H1 (cell line): ENCODE measurements at regions not wholly inside any gene's neighbourhood (a gene's known extent, or its start where the extent isn't known, plus 50 kb on each side); places are given as distances from the start of the nearest gene placed in this dataset.

ENCODE experiments used
- CTCF ChIA-PET: fragments of 300-600 bp; sonication (Branson Sonifier 250); formaldehyde crosslinking; loops from one replicate; lab custom pipeline; 2021; ENCODE audit not compliant: partially characterized antibody; lab: Charles Lee
- POLR2A ChIA-PET: fragments of 300-600 bp; sonication (Branson Sonifier 250); formaldehyde crosslinking; loops from one replicate; lab custom pipeline; 2021; ENCODE audit warnings: inconsistent platforms; ENCODE audit not compliant: partially characterized antibody; lab: Charles Lee
- DNase-seq, 2 experiments: peaks; one replicate each; pipeline versions ENCODE4 v3.0.0 to v3.0.0-alpha.2; 2010 to 2022; ENCODE audit warnings: low spot score in 2 of 2, low read depth in 1 of 2, mixed read lengths in 1 of 2
- FAIRE-seq: peaks from 2 replicates; lab custom pipeline; 2011; peaks lifted over from hg19 to GRCh38; lab: Jason Lieb, UNC
- H2AFZ ChIP-seq: 2 replicates; pipeline ENCODE4 v1.8.1; 2012; ENCODE audit warnings: low read length, inconsistent platforms
- H2AK5ac ChIP-seq: 2 replicates; pipeline ENCODE4 v1.6.1; 2013; ENCODE audit warnings: low read depth, low read length
- H2BK120ac ChIP-seq: replicated peaks from 2 replicates; pipeline ENCODE3; 2013; ENCODE audit warnings: low read depth, low read length, inconsistent platforms
- H2BK12ac ChIP-seq: 2 replicates; pipeline ENCODE4 v1.6.1; 2013; ENCODE audit warnings: low read depth, low read length
- H2BK15ac ChIP-seq: 2 replicates; pipeline ENCODE4 v1.6.1; 2013; ENCODE audit warnings: low read length
- H2BK20ac ChIP-seq: 2 replicates; pipeline ENCODE4 v1.6.1; 2013; ENCODE audit warnings: low read length
- H2BK5ac ChIP-seq: 2 replicates; pipeline ENCODE4 v1.6.1; 2013; ENCODE audit warnings: low read depth, low read length
- H3K14ac ChIP-seq: 2 replicates; pipeline ENCODE4 v1.6.1; 2013; ENCODE audit warnings: inconsistent platforms; ENCODE audit not compliant: insufficient read length
- H3K18ac ChIP-seq: 2 replicates; pipeline ENCODE4 v1.6.1; 2013; ENCODE audit warnings: low read length; ENCODE audit errors: extremely low read depth
- H3K23ac ChIP-seq: 2 replicates; pipeline ENCODE4 v1.6.1; 2013; ENCODE audit warnings: inconsistent platforms; ENCODE audit not compliant: insufficient read length
- H3K23me2 ChIP-seq: 2 replicates; pipeline ENCODE4 v1.6.1; 2013; ENCODE audit warnings: low read depth, low read length
- H3K27ac ChIP-seq: 2 replicates; pipeline ENCODE4 v1.6.1; 2011; ENCODE audit warnings: low read depth, low read length, inconsistent platforms
- H3K27me3 ChIP-seq, 4 experiments: replicated peaks in 1 of 4; 1 replicate in 1 of 4; 2 replicates in 3 of 4; pipeline versions ENCODE4 v1.6.1 to v1.8.1; 2011 to 2013; ENCODE audit warnings: low read length in 3 of 4, mild to moderate bottlenecking in 3 of 4, inconsistent platforms in 2 of 4, mixed read lengths in 2 of 4, moderate library complexity in 1 of 4; ENCODE audit not compliant: control insufficient read depth in 3 of 4, insufficient read depth in 3 of 4; ENCODE audit errors: extremely low read depth in 1 of 4
- H3K36me3 ChIP-seq, 4 experiments: 2 replicates each; pipeline versions ENCODE4 v1.6.1 to v1.8.1; 2011 to 2013; ENCODE audit warnings: mild to moderate bottlenecking in 4 of 4, low read length in 3 of 4, moderate library complexity in 2 of 4, control low read depth in 1 of 4, inconsistent platforms in 1 of 4; ENCODE audit not compliant: insufficient read depth in 4 of 4, control insufficient read depth in 2 of 4
- H3K4ac ChIP-seq: replicated peaks from 2 replicates; pipeline ENCODE3; 2013; ENCODE audit warnings: low read length, low read depth, mixed read lengths, inconsistent platforms; ENCODE audit not compliant: insufficient read length
- H3K4me1 ChIP-seq, 4 experiments: replicated peaks in 1 of 4; 1 replicate in 1 of 4; 2 replicates in 3 of 4; pipeline versions ENCODE4 v1.6.1 to v1.8.1; 2011 to 2013; ENCODE audit warnings: low read length in 3 of 4, inconsistent platforms in 2 of 4, mixed read lengths in 1 of 4; ENCODE audit not compliant: insufficient read depth in 4 of 4, control insufficient read depth in 3 of 4
- H3K4me2 ChIP-seq, 2 experiments: 2 replicates each; pipeline versions ENCODE4 v1.6.1 to v1.8.1; 2011 to 2013; ENCODE audit warnings: low read depth in 2 of 2, low read length in 2 of 2, control low read depth in 1 of 2, inconsistent platforms in 1 of 2, mild to moderate bottlenecking in 1 of 2; ENCODE audit not compliant: insufficient read depth in 1 of 2
- H3K4me3 ChIP-seq, 4 experiments: fragments of 200-600, 300-600 bp in 1 of 4; sonication (generic), shearing (Covaris generic), sonication (Bioruptor Twin) in 1 of 4; 2 replicates each; pipeline versions ENCODE4 v1.5.1 to v1.8.1; 2011 to 2016; ENCODE audit warnings: low read length in 4 of 4, low read depth in 3 of 4, control low read depth in 2 of 4, inconsistent platforms in 2 of 4, mild to moderate bottlenecking in 2 of 4, mixed read lengths in 1 of 4, moderate library complexity in 1 of 4; ENCODE audit not compliant: insufficient read depth in 2 of 4; ENCODE audit errors: extremely low read depth in 1 of 4
- H3K56ac ChIP-seq: replicated peaks from 2 replicates; pipeline ENCODE3; 2013; ENCODE audit warnings: low read depth, mild to moderate bottlenecking, mixed read lengths, low read length, inconsistent platforms; ENCODE audit not compliant: insufficient read length
- H3K79me1 ChIP-seq: 2 replicates; pipeline ENCODE4 v1.6.1; 2013; ENCODE audit warnings: low read depth, low read length, control low read depth
- H3K79me2 ChIP-seq, 2 experiments: 2 replicates each; pipeline versions ENCODE4 v1.6.1 to v1.8.1; 2012 to 2013; ENCODE audit warnings: low read length in 2 of 2, mild to moderate bottlenecking in 2 of 2, inconsistent platforms in 1 of 2; ENCODE audit not compliant: insufficient read depth in 2 of 2, control insufficient read depth in 1 of 2
- H3K9ac ChIP-seq, 4 experiments: replicated peaks in 1 of 4; 1 replicate in 1 of 4; 2 replicates in 3 of 4; pipeline versions ENCODE4 v1.6.1 to v1.8.1; 2011 to 2013; ENCODE audit warnings: low read depth in 3 of 4, low read length in 3 of 4, control low read depth in 2 of 4, mild to moderate bottlenecking in 2 of 4, moderate library complexity in 2 of 4, inconsistent platforms in 1 of 4; ENCODE audit errors: extremely low read depth in 1 of 4
- H3K9me3 ChIP-seq, 2 experiments: 2 replicates each; pipeline versions ENCODE4 v1.6.1 to v1.8.1; 2012 to 2013; ENCODE audit warnings: mild to moderate bottlenecking in 2 of 2, moderate library complexity in 2 of 2, control low read depth in 1 of 2, inconsistent platforms in 1 of 2, low read depth in 1 of 2, low read length in 1 of 2, mixed read lengths in 1 of 2; ENCODE audit not compliant: insufficient read depth in 2 of 2
- H4K20me1 ChIP-seq, 2 experiments: replicated peaks in 1 of 2; 2 replicates each; pipeline versions ENCODE3 to v1.8.1; 2011 to 2013; ENCODE audit warnings: inconsistent platforms in 2 of 2, low read length in 2 of 2, mild to moderate bottlenecking in 1 of 2; ENCODE audit not compliant: insufficient read depth in 2 of 2, control insufficient read depth in 1 of 2
- H4K5ac ChIP-seq: 2 replicates; pipeline ENCODE4 v1.6.1; 2013; ENCODE audit warnings: low read length, low read depth, mixed read lengths, inconsistent platforms; ENCODE audit not compliant: insufficient read length
- H4K8ac ChIP-seq: 2 replicates; pipeline ENCODE4 v1.8.0; 2013; ENCODE audit warnings: mild to moderate bottlenecking, moderate library complexity, low read length, inconsistent platforms; ENCODE audit not compliant: insufficient read depth; ENCODE audit errors: extremely low read depth
- H4K91ac ChIP-seq: replicated peaks from 2 replicates; pipeline ENCODE3; 2013; ENCODE audit warnings: low read length, mixed read lengths, inconsistent platforms; ENCODE audit not compliant: insufficient read length
- BRCA1 ChIP-seq: IDR thresholded peaks from 2 replicates; pipeline ENCODE4 v1.6.1; 2012; ENCODE audit warnings: low read depth, low read length, improper control_type of control experiment
- CREB1 ChIP-seq: IDR thresholded peaks from 2 replicates; pipeline ENCODE4 v1.6.1; 2012; ENCODE audit warnings: inconsistent platforms
- CTBP2 ChIP-seq: IDR thresholded peaks from 2 replicates; pipeline ENCODE4 v1.7.0; 2011; ENCODE audit warnings: borderline replicate concordance, mild to moderate bottlenecking, moderate library complexity, mixed read lengths, low read length; ENCODE audit not compliant: insufficient read depth, insufficient read length
- HDAC6 ChIP-seq: IDR thresholded peaks from one replicate; pipeline ENCODE4 v1.7.1; 2012; ENCODE audit warnings: low read depth, mild to moderate bottlenecking, inconsistent platforms, low read length, moderate library complexity
- KDM1A ChIP-seq: fragments of 200-600, 300-600 bp; sonication (generic); IDR thresholded peaks from 2 replicates; pipeline ENCODE4 v1.7.1; 2016; ENCODE audit warnings: mild to moderate bottlenecking, low read length, borderline replicate concordance
- POLR2A ChIP-seq, 2 experiments: IDR thresholded peaks; 1 replicate in 1 of 2; 2 replicates in 1 of 2; pipeline ENCODE4 v1.6.1; 2011; ENCODE audit warnings: low read depth in 2 of 2, low read length in 2 of 2, mild to moderate bottlenecking in 2 of 2; ENCODE audit errors: control extremely low read depth in 1 of 2
- POU5F1 ChIP-seq: IDR thresholded peaks from 2 replicates; pipeline ENCODE4 v1.6.1; 2011; ENCODE audit warnings: low read depth, mild to moderate bottlenecking, low read length, moderate library complexity
- RXRA ChIP-seq: IDR thresholded peaks from 2 replicates; pipeline ENCODE4 v1.6.1; 2011; ENCODE audit warnings: low read depth, mild to moderate bottlenecking, low read length, moderate library complexity; ENCODE audit not compliant: insufficient read depth
- TAF1 ChIP-seq: IDR thresholded peaks from 2 replicates; pipeline ENCODE4 v1.6.1; 2011; ENCODE audit warnings: mild to moderate bottlenecking, low read depth, low read length
- WGBS, 2 experiments: shearing (Covaris generic) in 1 of 2; methylation state at CpG; one replicate each; pipeline versions ENCODE4 v1.1.6 to v1.1.7; 2013 to 2015; ENCODE audit warnings: low lambda C conversion rate in 2 of 2, mixed read lengths in 2 of 2, inconsistent platforms in 1 of 2, low coverage in 1 of 2, missing lambda C conversion rate in 1 of 2; ENCODE audit not compliant: insufficient replicate concordance in 2 of 2, insufficient coverage in 1 of 2, insufficient read length in 1 of 2; ENCODE audit errors: extremely low coverage in 1 of 2, missing lambda C conversion rate in 1 of 2; 5-methylcytosine and 5-hydroxymethylcytosine counted together
- TF ChIP-seq, protein P1 (sequence below): IDR thresholded peaks from 2 replicates; pipeline ENCODE4 v1.6.1; 2012; ENCODE audit warnings: inconsistent platforms

DNA sequence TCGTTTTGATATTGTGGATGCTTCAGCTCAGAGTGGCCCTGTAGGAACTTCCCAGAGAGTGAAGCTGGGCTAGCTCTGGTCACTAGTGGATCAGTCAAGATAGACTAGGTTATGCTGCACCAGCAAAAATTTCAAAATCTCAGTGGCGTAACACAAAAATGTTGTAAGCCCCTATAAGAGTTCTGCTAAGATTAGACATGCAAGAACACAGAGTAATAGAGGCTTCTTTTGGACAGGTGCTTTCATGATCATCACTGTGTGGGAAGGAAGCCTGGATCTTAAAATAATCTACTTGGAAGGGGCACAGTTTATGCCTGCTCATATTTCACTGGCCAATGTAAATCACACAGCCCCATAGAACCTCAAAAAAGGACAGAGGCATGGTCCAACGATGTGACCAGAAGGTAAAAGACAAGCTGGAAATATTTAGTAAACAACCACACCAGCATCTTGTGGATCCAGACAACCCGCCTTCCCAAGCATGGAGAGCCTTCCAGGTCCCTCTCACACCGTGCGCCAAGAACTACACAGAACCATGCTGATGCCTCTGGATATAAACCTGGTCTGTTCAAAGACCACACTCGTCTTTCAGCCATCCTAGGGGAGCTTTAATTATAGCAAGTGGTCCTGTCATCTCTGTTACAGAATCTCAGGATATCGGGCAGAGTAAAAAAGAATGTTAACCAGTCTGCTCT, 554.3 kb downstream of the EPHB1 start:
- no peak overlapping the region for H2BK20ac ChIP-seq
- FAIRE-seq = no peak
- no peak overlapping the region for H4K8ac ChIP-seq
- no peaks in the 10 kb centered on the region for H3K79me2 ChIP-seq
- H3K56ac ChIP-seq = no peak overlapping the region
- no peak overlapping the region for H3K4ac ChIP-seq
- no peak overlapping the region for H3K18ac ChIP-seq
- no peak overlapping the region for H3K4me2 ChIP-seq
- no peak overlapping the region for H3K4me3 ChIP-seq
- no peaks in the 10 kb centered on the region for H4K20me1 ChIP-seq
- H3K36me3 ChIP-seq = no peaks in the 10 kb centered on the region
- no peaks in the 10 kb centered on the region for H3K23me2 ChIP-seq
- no peak overlapping the region for H2AFZ ChIP-seq
- no peak for TF ChIP-seq HDAC6
- no peak for TF ChIP-seq TAF1
- no peak for TF ChIP-seq KDM1A
- no peak for TF ChIP-seq CTBP2
- TF ChIP-seq, protein P1, sequence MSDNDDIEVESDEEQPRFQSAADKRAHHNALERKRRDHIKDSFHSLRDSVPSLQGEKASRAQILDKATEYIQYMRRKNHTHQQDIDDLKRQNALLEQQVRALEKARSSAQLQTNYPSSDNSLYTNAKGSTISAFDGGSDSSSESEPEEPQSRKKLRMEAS = no peak
- TF ChIP-seq RXRA = no peak
- TF ChIP-seq BRCA1 = no peak
- no peak for TF ChIP-seq POU5F1
- no peak for TF ChIP-seq POLR2A (IDR thresholded peaks at IDR 0.05; ENCODE audit: control extremely low read depth in 1 of 2, low read depth in 2 of 2, low read length in 2 of 2)
- TF ChIP-seq CREB1 = no peak
- CTCF ChIA-PET = interaction anchor here (0.8 to 1.0 kb wide), 2 partner anchors 8 to 9 kb away, joined by 3 read pairs; no protein-coding TSS in a partner anchor
- no peak overlapping the region for H3K14ac ChIP-seq
- no peak for DNase-seq
- no peak overlapping the region for H3K27ac ChIP-seq
- no peak overlapping the region for H2BK5ac ChIP-seq
- no peak overlapping the region for H3K9ac ChIP-seq
- POLR2A ChIA-PET = no interaction called here
- no peaks in the 10 kb centered on the region for H3K9me3 ChIP-seq
- no peak overlapping the region for H4K91ac ChIP-seq
- no peak overlapping the region for H4K5ac ChIP-seq
- no peak overlapping the region for H2BK12ac ChIP-seq
- H3K27me3 ChIP-seq = no peaks in the 10 kb centered on the region
- H2BK15ac ChIP-seq = no peak overlapping the region
- H3K23ac ChIP-seq = no peak overlapping the region
- H2AK5ac ChIP-seq = no peak overlapping the region
- H3K79me1 ChIP-seq = no peaks in the 10 kb centered on the region
- 89% methylated on average over 8 of the region's 8 CpGs; no CpG with 5 or more reads in 1 of the 2 experiments for WGBS, 2 experiments
- H3K4me1 ChIP-seq = no peaks in the 10 kb centered on the region
- H2BK120ac ChIP-seq = no peak overlapping the region
